Fibroblast of villous mesenchyme (primary cell): ENCODE measurements at regions not wholly inside any gene's neighbourhood (a gene's known extent, or its start where the extent isn't known, plus 50 kb on each side); places are given as distances from the start of the nearest gene placed in this dataset.

Experiments
- DNase-seq: peaks from one replicate; pipeline ENCODE4 v3.0.0-alpha.2; 2010; ENCODE audit warnings: low read depth
- H3K4me3 ChIP-seq: 2 replicates; pipeline ENCODE4 v1.5.1; 2011; ENCODE audit warnings: low read depth, mild to moderate bottlenecking, low read length
- CTCF ChIP-seq: IDR thresholded peaks from 2 replicates; pipeline ENCODE4 v1.5.1; 2012; ENCODE audit warnings: low read depth, mild to moderate bottlenecking, low read length; ENCODE audit not compliant: insufficient read depth

DNA sequence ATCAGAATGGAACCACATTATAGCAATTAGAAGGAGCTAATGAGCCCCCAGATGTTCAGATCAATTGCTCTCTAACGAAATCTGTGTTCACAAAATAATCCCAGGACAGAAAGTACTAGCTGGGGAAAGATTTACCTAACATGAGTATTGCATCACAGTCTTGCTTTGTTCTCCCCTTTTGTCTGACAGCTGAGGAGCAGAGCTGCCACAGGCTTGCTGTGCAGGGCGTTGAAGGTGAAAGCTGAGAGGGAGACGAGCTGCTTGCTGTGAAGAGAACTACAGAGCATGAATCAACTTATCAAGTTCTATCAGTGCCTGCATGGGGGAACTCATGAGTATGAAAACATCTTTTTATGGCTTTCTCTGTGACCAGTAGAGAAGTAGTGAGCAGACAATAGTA lies 441.2 kb downstream of the CENPC start:
- DNase-seq: no peak
- no peak for TF ChIP-seq CTCF

DNA sequence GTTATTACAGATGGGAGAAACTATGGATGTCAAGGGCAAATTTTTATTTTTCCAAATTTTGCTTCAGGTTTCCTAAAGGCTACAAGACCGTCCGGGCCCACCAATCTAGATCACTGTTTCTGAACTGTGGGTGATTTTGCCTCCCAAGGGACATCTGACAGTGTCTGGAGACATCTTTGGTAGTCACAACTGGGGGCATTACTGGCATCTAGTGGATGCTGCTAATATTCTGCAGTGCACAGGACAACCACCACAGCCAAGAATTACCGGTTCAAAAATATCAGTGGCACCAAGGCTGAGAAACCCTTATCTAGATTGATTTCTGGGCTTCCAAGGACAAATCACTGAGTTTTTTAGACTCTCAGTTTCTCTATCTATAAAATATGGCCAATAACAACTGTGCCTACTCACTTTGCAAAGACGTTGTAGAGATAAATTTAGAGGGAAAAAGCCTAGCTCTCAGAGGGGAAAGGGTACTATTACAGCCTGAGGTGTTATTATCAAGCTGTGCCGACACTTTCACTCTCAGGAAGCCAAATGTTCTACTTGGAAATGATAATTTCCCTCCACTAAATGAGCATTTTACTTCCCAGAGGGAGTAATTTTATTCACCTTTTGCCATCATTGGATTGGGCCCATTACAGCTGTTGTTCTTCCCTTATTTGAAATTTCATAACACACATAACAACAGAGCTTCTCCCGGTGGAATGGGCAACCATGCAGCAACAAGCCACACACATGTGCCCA lies 442.1 kb downstream of the CENPC start:
- H3K4me3 ChIP-seq: no peak overlapping the region
- TF ChIP-seq CTCF: no peak
- DNase-seq: no peak

More for the DNA sequence above, 441.2 kb downstream of the CENPC start:
- no peak overlapping the region for H3K4me3 ChIP-seq

GRCh38 chr4:67101612-67102011 lies 443.7 kb downstream of the CENPC start:
- TF ChIP-seq CTCF: no peak
- DNase-seq: no peak
- H3K4me3 ChIP-seq: no peak overlapping the region

DNA sequence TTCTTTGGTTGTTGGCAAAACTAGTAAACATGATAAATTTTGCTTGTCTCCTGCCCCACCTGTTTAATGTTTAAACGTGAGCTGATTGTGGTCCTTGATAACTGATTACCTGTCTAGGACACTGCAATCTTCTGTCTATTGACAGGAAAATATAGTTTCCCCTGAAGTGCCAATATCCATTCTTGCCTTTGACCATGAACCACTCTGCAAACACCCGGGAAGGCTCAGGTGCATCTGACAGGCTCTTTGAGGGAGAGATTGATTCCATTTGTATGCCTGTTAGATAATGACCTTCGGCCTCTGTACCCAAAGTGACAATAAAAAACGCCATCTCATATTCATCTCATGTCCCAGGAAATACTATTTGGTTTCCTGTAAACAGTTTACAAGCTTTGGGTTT lies 453.0 kb downstream of the CENPC start:
- TF ChIP-seq CTCF: no peak
- no peak overlapping the region for H3K4me3 ChIP-seq
- DNase-seq: no peak

- DNase-seq: no peak
- TF ChIP-seq CTCF: no peak
Observed at GRCh38 chr4:67091673-67092072, 453.6 kb downstream of the CENPC start.

DNA sequence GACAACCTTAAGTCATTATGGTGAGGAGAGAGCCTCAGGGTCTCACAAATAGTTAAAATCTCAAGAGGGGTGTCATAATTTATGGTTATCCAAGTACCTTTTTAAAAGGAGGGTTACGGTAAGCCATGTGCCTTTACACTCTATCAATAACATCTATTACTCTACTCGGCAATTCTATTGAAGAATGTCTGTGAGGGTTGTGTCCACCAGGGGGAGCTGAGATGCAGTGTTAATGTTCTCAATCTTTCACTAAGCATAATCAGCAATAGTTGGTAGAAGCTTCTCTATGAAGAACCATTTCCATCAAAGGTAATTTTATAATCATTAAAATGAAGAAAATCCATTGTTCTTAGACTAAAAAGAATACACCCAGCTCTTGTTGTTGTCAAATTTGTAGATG lies 457.4 kb downstream of the CENPC start:
- DNase-seq: no peak
- H3K4me3 ChIP-seq: no peak overlapping the region
- TF ChIP-seq CTCF: peak; percentile 27

More at GRCh38 chr4:67091673-67092072, 453.6 kb downstream of the CENPC start:
- H3K4me3 ChIP-seq: no peak overlapping the region

GRCh38 chr4:67084783-67085182 lies 460.5 kb downstream of the CENPC start:
- no peak for TF ChIP-seq CTCF
- no peak for DNase-seq
- no peak overlapping the region for H3K4me3 ChIP-seq
